CD4-positive, alpha-beta T cell treated with Interleukin-6 at 100 ng/mL for 8 hours (primary cell): ENCODE measurements at regions not wholly inside any gene's neighbourhood (a gene's known extent, or its start where the extent isn't known, plus 50 kb on each side); places are given as distances from the start of the nearest gene placed in this dataset.

Experiments
- DNase-seq: peaks from one replicate; pipeline ENCODE4 v3.0.0-alpha.2; 2020; ENCODE audit warnings: mixed read lengths, low spot score

- DNase-seq, result no peak
Observed at GRCh38 chr11:45518141-45518832, 147.1 kb downstream of the CHST1 start.

GRCh38 chr11:45517171-45517770, 148.2 kb downstream of the CHST1 start:
- no peak for DNase-seq

DNA sequence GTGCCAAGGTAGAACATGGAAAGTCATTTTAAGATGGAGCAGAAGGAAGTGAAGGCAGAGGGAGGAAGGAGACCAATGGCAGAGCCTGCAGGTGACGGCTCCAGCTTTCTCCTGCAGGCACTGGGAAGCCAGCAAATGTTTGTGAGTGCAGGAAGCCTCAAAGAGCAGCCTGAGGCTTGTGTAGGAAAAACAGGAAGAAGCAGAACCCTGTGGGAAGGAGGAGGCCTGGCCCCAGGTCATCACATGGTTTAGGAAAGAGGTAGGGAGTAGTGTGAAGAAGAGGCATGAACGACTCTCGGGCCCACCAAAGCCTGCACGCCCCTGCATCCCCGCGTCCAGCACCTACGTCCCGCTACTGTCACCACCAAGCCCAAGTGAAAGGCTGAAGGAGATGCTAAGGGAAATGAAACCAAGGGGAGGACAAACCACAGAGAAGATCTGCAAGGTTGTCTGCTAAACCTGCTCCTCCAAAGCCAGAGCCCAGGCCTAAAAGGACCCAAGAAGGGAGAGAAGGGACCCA, 151.5 kb downstream of the CHST1 start:
- DNase-seq, result no peak

- no peak for DNase-seq
Observed at GRCh38 chr11:45512471-45513148, 152.8 kb downstream of the CHST1 start.

DNA sequence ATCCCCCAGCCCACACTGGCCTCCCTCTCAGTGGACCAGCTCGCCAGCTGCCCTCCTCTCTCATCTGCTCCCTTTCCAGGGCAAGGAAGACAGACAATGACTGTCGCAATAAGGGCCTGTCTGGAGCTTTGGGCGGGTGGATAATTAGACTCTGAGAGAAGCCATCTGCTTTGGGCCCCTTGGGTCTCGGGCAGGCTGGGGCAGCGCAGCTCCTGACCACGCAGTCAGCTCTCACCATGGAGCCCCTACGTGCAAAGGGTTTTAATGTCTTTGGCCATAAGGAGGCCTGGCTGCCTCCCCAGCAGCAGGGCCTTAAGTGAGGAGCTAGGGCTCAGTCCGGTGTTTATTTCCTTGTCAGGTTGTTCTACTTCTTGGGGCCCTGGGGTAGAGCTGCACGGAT, 153.9 kb downstream of the CHST1 start:
- no peak for DNase-seq

- DNase-seq, result no peak
Observed at GRCh38 chr11:45507916-45508315, 157.5 kb downstream of the CHST1 start.

GRCh38 chr11:45503311-45503710, 162.1 kb downstream of the CHST1 start:
- DNase-seq, result no peak

GRCh38 chr11:45502226-45502545, 163.2 kb downstream of the CHST1 start:
- DNase-seq, result no peak

DNA sequence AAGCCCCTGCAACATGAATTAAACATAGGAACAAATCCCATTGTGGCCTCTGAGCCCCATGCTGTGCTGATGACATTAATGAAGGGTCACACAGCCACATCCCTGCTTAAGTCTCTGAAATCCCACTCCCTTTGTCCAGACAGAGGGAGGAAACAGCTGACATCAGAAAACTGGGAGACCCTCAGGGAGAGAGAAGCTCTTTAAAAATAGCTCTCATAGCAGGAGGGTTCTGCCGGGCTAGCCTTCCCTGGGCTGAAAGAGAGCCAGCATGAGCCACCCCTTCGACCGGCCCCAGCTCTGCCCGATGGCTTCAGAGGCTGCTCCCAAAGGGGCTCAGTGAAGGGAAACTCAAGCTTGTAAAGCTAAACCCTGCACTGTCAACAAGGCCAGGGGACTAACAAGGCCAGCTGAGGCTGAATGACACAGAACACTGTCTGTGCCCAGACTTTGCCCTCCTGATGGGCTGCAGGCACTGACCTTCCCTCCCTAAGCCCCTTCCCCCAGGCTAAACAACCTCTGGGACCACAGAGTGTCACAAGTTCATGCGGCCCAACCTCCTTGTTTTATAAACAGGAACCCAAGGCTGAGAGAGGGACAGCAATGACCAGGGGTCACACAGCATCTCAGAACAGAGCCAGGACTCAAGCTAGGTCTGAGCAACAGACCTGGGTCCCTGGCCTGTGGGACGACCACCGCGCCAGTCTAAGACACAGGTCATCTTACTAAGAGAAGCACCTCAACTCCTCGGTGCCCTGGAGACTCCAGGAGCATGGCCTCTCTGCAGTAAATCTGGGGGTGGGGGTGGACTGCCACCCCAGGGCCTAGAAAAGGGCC, 163.8 kb downstream of the CHST1 start:
- no peak for DNase-seq

- no peak for DNase-seq
Observed at GRCh38 chr11:45500451-45500850, 165.0 kb downstream of the CHST1 start.

DNA sequence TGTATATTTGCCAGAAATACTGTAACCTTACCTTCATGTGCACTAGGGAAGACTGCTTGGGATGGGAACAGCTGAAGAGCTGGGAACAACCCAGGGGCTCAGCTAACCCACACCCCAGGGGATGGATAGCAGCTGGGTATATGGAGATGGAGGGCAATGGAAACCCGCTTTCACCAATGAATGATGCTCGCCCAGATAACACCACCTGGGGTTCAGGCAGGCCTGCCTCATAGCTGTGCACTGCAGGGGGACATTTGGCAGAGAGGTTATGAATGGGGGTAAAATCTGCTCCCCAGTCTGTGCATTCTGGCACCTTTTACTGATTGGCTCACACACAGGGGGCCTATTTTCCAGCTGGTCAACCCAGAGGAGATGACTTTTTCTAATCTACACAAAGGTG, 170.7 kb downstream of the CHST1 start:
- DNase-seq, result no peak

DNA sequence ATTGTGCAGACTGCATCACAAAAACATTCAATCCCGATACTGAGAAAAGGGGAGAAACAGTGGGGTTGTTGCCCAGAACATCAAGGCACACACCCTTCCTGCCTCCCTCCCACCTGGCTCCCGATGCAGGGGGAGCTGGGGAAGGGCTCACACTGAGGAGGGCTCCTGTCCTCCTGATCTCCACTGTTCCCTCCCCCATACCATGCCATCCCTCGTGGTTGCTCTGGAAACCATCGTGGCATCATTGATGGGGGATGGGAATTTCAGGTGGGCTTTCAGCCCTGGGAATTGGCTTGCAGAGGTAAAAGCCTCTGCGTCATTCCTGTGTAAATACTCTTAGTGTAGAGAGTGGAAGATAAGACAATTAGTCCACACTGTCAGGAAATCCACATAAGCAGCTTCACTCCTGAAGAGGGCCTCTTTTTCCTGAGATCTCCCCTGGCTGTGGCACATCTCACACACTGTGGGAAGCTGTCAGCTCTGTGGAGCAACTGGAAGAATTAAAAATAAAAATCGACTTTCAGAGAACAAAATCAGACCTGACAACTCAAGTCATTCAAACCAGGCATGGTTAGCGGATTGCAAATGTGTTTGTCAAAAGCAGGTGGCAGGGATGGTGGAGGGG, 176.0 kb downstream of the CHST1 start:
- DNase-seq, result no peak

DNA sequence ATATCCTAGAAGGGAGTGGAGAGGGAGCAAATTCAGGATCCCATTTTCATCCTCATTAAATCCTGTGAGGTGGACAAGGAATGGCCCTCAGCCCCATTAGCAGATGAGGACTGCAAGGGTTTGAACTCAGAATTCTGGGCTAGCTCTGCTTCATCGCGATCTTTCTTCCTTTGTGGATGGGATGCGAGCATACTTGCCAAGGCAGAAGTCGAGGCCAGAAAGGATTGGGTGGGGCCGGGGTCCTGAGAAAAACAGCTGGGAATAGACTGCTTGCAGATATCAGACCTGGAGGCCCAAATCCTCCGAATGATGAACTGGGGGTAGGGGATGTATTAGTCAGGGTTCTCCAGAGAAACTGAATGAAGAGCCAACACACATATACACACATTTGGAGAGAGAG, 179.0 kb downstream of the CHST1 start:
- no peak for DNase-seq

GRCh38 chr11:45485070-45485707, 180.2 kb downstream of the CHST1 start:
- no peak for DNase-seq

- no peak for DNase-seq
Observed at GRCh38 chr11:45484326-45484883, 181.0 kb downstream of the CHST1 start.

GRCh38 chr11:45483416-45483815, 182.0 kb downstream of the CHST1 start:
- no peak for DNase-seq

GRCh38 chr11:45482331-45482730, 183.1 kb downstream of the CHST1 start:
- no peak for DNase-seq

DNA sequence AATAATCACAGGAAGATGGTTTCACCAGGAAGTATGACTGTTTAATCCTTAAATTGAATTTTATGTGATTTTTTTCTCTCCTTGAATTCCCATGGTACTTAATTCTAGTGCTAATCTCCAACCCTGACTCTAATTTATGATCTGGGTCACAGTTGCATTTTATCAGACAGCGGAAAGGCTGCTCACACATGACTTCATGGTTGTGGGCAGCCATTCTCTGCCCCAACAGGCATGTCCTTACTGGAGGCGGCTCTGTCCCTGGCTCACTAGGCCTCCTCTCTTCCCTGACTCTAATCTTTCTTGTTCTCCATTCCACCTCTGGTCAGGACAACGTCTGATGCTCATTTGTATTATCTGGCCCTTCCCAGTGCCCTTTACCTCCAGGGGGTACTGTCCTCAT, 184.4 kb downstream of the CHST1 start:
- no peak for DNase-seq

- DNase-seq, result no peak
Observed at GRCh38 chr11:45477588-45477987, 187.8 kb downstream of the CHST1 start.

- no peak for DNase-seq
Observed at GRCh38 chr11:45476126-45476525, 189.3 kb downstream of the CHST1 start.

- DNase-seq, result no peak
Observed at GRCh38 chr11:45475173-45475572, 189.0 kb upstream of the SYT13 start.
